Uterus (tissue), 3 donors: ENCODE measurements at regions not wholly inside any gene's neighbourhood (a gene's known extent, or its start where the extent isn't known, plus 50 kb on each side); places are given as distances from the start of the nearest gene placed in this dataset.

Source experiments
- DNase-seq, 2 donors: peaks; one replicate each; pipeline ENCODE4 v3.0.0-alpha.2; 2019 to 2020
- H3K27ac ChIP-seq, 2 donors: fragments of 200-600 bp; sonication (generic); 1 replicate in 1 of 2; 2 replicates in 1 of 2; pipeline ENCODE4 v1.5.1; 2016 to 2018
- H3K27me3 ChIP-seq, 2 donors: fragments of 200-600 bp; sonication (generic); one replicate each; pipeline ENCODE4 v1.5.1; 2018 to 2019; ENCODE audit warnings: control low read depth in 1 of 2
- H3K36me3 ChIP-seq, 2 donors: fragments of 200-600 bp; sonication (generic); one replicate each; pipeline ENCODE4 v1.5.1; 2019; ENCODE audit warnings: control low read depth in 1 of 2
- H3K4me1 ChIP-seq, 2 donors: fragments of 200-600 bp; sonication (generic); one replicate each; pipeline ENCODE4 v1.5.1; 2018 to 2019; ENCODE audit warnings: control low read depth in 1 of 2
- H3K4me3 ChIP-seq, 2 donors: fragments of 200-600 bp; sonication (generic); 1 replicate in 1 of 2; 2 replicates in 1 of 2; pipeline ENCODE4 v1.5.1; 2018 to 2019; ENCODE audit warnings: mild to moderate bottlenecking in 1 of 2
- H3K9me3 ChIP-seq, 2 donors: fragments of 200-600 bp; sonication (generic); one replicate each; pipeline ENCODE4 v1.5.1; 2019; ENCODE audit warnings: control low read depth in 1 of 2
- POLR2A ChIP-seq, 2 donors: fragments of 450-650 bp; IDR thresholded peaks; one replicate each; pipeline ENCODE4 v1.6.1; 2016; ENCODE audit warnings: antibody characterized with exemption in 2 of 2, mild to moderate bottlenecking in 1 of 2, moderate library complexity in 1 of 2
- intact Hi-C: fragments of 100-400 bp; cut with DNase I; formaldehyde crosslinking; loops from one replicate; pipeline ENCODE4 v1.15.1; 2023; ENCODE audit warnings: low total_unique reads
- TF ChIP-seq, protein P1 (sequence below), 4 experiments: fragments of 200-600 bp in 2 of 4; fragments of 450-650 bp in 2 of 4; sonication (generic) in 2 of 4; IDR thresholded peaks; one replicate each; pipeline ENCODE4 v1.5.1; 2016 to 2019; ENCODE audit warnings: antibody characterized with exemption in 4 of 4, mild to moderate bottlenecking in 2 of 4, moderate library complexity in 1 of 4
- donor health status: DM: yes; HTN: yes; CAD: no.

DNA sequence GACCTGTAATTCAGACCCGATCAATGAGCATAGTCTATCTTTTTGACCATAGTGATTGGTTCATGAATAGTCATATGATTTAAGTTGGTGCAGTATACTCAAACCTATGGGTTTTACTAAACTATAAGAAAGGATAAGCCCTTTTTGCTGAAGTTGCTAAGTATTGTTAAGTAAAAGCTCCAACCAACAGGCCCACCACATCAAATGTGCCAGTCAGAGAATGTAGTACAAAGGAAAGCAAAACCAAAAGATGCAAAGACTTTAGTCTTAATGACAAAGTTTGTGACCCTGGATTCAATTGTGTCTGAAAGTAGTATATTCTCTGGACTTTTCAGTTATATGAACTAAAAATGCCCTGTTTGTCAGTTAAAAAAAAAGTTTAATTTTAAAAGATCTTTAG, 208.1 kb upstream of the TET2 start:
- intact Hi-C loops: no loop called here
- no peak for TF ChIP-seq POLR2A (IDR thresholded peaks at IDR 0.05)
- TF ChIP-seq, protein P1, sequence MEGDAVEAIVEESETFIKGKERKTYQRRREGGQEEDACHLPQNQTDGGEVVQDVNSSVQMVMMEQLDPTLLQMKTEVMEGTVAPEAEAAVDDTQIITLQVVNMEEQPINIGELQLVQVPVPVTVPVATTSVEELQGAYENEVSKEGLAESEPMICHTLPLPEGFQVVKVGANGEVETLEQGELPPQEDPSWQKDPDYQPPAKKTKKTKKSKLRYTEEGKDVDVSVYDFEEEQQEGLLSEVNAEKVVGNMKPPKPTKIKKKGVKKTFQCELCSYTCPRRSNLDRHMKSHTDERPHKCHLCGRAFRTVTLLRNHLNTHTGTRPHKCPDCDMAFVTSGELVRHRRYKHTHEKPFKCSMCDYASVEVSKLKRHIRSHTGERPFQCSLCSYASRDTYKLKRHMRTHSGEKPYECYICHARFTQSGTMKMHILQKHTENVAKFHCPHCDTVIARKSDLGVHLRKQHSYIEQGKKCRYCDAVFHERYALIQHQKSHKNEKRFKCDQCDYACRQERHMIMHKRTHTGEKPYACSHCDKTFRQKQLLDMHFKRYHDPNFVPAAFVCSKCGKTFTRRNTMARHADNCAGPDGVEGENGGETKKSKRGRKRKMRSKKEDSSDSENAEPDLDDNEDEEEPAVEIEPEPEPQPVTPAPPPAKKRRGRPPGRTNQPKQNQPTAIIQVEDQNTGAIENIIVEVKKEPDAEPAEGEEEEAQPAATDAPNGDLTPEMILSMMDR (IDR thresholded peaks at IDR 0.05): no peak
- Histone ChIP-seq H3K36me3 (no peaks in the 10 kb centered on the region), H3K27ac (no peak overlapping the region), H3K4me1 (no peaks in the 10 kb centered on the region), H3K4me3 (no peak overlapping the region), H3K27me3 (no peaks in the 10 kb centered on the region), H3K9me3 (no peaks in the 10 kb centered on the region)
- DNase-seq: no peak

GRCh38 chr4:104940927-104941326, 205.7 kb upstream of the TET2 start:
- TF ChIP-seq POLR2A (IDR thresholded peaks at IDR 0.05): no peak
- TF ChIP-seq, protein P1 (IDR thresholded peaks at IDR 0.05): no peak
- H3K27ac ChIP-seq: no peak overlapping the region
- H3K4me1 ChIP-seq: no peaks in the 10 kb centered on the region
- H3K36me3 ChIP-seq: no peaks in the 10 kb centered on the region
- H3K9me3 ChIP-seq: no peaks in the 10 kb centered on the region
- no peak overlapping the region for H3K4me3 ChIP-seq
- no peak for DNase-seq
- no peaks in the 10 kb centered on the region for H3K27me3 ChIP-seq
- intact Hi-C loops: no loop called here

DNA sequence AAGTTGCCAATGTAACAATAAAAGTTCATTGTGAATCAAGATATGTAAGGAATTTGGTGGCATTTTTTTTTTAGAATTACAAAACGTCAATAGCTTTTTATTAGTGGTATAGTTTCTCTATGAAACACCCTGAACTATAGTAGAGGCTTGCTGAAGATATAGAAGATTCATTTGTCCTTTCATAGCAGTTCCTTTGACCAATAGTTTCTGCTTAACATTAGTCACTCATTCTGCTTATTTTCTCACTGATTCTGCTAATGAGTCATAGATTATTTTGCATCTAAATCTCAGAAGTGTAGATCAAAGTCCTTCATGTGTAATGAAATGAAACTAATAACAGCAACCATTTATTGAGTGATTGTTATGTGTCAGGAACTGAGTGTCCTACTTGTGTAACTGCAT, 205.0 kb upstream of the TET2 start:
- no peak overlapping the region for H3K27ac ChIP-seq
- no peaks in the 10 kb centered on the region for H3K27me3 ChIP-seq
- no peak overlapping the region for H3K4me3 ChIP-seq
- no peaks in the 10 kb centered on the region for H3K36me3 ChIP-seq
- TF ChIP-seq, protein P1 (IDR thresholded peaks at IDR 0.05): no peak
- no peak for TF ChIP-seq POLR2A (IDR thresholded peaks at IDR 0.05)
- H3K9me3 ChIP-seq: no peaks in the 10 kb centered on the region
- no peaks in the 10 kb centered on the region for H3K4me1 ChIP-seq
- DNase-seq: no peak
- intact Hi-C loops: no loop called here

- Histone ChIP-seq H3K4me1 (no peaks in the 10 kb centered on the region), H3K27ac (no peak overlapping the region), H3K27me3 (no peaks in the 10 kb centered on the region), H3K36me3 (no peaks in the 10 kb centered on the region), H3K4me3 (no peak overlapping the region), H3K9me3 (no peaks in the 10 kb centered on the region)
- intact Hi-C loops: no loop called here
- DNase-seq: no peak
- TF ChIP-seq, protein P1 (IDR thresholded peaks at IDR 0.05): no peak
- no peak for TF ChIP-seq POLR2A (IDR thresholded peaks at IDR 0.05)
Measured at GRCh38 chr4:104942990-104943743, 203.5 kb upstream of the TET2 start.

- intact Hi-C loops: no loop called here
- Histone ChIP-seq H3K27me3 (no peaks in the 10 kb centered on the region), H3K27ac (no peak overlapping the region), H3K4me3 (no peak overlapping the region), H3K9me3 (no peaks in the 10 kb centered on the region), H3K36me3 (no peaks in the 10 kb centered on the region), H3K4me1 (no peaks in the 10 kb centered on the region)
- no peak for TF ChIP-seq POLR2A (IDR thresholded peaks at IDR 0.05)
- TF ChIP-seq, protein P1 (IDR thresholded peaks at IDR 0.05): no peak
- no peak for DNase-seq
Measured at GRCh38 chr4:104944596-104944995, 202.1 kb upstream of the TET2 start.
